GM12875 (cell line): ENCODE measurements at regions not wholly inside any gene's neighbourhood (a gene's known extent, or its start where the extent isn't known, plus 50 kb on each side); places are given as distances from the start of the nearest gene placed in this dataset.
"Not testable (repeated sequence)": the region's sequence is repeated elsewhere in the genome, so short reads cannot be mapped to it uniquely, and the experiment has no call there.

Experiments
- H3K4me3 ChIP-seq: one replicate; pipeline ENCODE4 v1.5.1; 2011; ENCODE audit warnings: low read depth, low read length, control low read depth
- TF ChIP-seq, protein P1 (sequence below): IDR thresholded peaks from 2 replicates; pipeline ENCODE4 v1.5.1; 2011; ENCODE audit warnings: low read depth, mild to moderate bottlenecking, control low read depth, inconsistent platforms, low read length, moderate library complexity, borderline replicate concordance; ENCODE audit not compliant: insufficient read depth

DNA sequence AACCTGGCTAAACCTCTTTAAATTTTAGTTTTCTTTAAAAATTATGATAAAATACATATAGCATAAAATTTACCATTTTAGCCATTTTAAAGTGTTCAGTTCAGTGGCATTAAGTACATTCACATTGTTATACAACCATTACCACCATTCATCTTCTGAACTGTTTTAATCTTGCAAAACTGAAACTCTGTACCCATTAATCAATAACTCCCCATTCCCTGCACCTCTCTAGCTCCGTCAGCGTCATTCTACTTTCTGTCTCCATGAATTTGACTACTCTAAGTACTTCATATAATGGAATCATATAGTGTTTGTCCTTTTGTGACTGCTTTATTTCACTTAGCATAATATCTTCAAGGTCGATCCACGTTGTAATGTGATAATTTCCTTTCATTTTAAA, 75.8 kb upstream of the DDHD1 start:
- H3K4me3 ChIP-seq = no peak overlapping the region
- TF ChIP-seq, protein P1, sequence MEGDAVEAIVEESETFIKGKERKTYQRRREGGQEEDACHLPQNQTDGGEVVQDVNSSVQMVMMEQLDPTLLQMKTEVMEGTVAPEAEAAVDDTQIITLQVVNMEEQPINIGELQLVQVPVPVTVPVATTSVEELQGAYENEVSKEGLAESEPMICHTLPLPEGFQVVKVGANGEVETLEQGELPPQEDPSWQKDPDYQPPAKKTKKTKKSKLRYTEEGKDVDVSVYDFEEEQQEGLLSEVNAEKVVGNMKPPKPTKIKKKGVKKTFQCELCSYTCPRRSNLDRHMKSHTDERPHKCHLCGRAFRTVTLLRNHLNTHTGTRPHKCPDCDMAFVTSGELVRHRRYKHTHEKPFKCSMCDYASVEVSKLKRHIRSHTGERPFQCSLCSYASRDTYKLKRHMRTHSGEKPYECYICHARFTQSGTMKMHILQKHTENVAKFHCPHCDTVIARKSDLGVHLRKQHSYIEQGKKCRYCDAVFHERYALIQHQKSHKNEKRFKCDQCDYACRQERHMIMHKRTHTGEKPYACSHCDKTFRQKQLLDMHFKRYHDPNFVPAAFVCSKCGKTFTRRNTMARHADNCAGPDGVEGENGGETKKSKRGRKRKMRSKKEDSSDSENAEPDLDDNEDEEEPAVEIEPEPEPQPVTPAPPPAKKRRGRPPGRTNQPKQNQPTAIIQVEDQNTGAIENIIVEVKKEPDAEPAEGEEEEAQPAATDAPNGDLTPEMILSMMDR = no peak

DNA sequence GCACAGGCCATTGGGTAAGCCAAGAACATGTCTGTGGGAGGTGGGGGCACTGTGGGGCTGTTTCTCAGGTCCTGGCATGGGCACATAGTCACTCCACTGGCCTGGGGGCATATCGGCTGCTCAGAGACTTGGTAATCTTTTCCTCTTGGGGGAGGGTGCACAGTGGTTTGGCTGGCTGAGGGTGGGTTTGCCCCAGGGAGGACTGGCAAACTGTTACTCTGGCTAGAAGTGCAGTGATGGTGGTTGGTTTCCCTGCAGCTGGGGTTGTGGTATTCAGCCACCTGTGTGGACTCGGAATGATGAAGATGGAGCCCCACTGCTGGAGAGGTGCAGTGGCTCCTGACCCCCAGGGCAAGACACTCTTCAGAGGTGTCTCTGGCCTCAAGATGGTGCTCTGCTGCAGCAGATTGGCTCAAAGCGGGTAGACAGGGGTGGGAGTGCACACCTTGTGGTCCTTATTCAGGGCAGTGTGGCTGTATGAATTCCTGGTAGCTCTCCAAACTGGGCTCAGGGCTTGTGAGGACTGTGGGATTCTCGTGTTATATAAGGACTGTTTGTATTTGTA, 74.1 kb upstream of the DDHD1 start:
- H3K4me3 ChIP-seq = no peak overlapping the region
- TF ChIP-seq, protein P1 = no peak

DNA sequence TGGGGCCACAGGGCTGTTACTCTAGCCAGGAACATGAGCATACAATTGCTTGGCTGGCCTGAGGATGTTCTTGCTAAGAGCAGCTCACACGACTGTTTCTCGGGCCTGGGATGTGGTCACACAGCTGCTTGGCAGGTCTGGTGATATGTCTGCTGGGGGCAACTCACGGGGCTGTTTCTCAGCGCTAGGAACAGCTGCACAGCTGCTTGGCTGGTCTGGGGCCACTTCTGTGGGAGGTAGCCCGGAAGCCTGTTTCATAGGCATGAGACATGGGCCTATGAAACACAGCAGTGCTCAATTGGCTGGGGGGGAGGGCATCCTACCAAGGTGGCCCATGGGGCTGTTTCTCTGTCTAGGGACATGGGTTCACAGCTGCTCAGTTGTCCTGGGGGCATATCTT, 73.4 kb upstream of the DDHD1 start:
- no peak overlapping the region for H3K4me3 ChIP-seq
- TF ChIP-seq, protein P1 = no peak

DNA sequence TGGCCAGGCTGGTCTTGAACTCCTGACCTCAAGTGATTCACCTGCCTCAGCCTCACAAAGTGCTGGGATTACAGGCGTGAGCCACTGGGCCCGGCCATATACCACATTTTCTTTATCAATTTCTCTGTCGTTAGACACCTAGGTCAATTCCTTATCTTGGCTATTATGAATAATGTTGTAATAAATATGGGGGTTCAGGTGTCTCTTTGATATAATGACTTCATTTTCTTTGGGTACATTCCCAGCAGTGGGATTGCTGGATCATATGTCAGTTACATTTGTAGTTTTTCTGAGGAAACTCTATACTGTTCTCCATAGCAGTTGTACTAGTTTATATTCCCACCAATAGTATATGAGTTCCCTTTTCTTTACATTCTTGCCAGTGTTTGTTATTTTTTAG, 67.8 kb upstream of the DDHD1 start:
- no peak overlapping the region for H3K4me3 ChIP-seq
- TF ChIP-seq, protein P1 = no peak

DNA sequence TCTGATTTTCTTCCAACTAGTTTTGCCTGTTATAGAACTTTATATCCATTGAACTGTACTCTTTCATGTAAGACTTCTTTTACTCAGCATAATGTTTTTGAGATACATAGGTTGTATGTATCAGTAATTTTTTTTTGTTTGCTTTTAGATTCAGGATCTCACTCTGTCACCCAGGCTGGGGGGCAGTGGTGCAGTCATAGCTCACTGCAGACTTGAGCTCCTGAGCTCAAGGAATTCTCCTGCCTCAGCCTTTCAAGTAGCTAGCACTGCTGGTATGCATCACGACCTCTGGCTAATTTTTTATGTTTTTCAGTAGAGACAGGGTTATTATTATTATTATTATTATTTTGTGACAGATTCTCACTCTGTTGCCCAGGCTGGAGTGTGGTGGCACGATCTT, 65.0 kb upstream of the DDHD1 start:
- peak overlapping the region; percentile 70 for H3K4me3 ChIP-seq
- TF ChIP-seq, protein P1 = no peak

DNA sequence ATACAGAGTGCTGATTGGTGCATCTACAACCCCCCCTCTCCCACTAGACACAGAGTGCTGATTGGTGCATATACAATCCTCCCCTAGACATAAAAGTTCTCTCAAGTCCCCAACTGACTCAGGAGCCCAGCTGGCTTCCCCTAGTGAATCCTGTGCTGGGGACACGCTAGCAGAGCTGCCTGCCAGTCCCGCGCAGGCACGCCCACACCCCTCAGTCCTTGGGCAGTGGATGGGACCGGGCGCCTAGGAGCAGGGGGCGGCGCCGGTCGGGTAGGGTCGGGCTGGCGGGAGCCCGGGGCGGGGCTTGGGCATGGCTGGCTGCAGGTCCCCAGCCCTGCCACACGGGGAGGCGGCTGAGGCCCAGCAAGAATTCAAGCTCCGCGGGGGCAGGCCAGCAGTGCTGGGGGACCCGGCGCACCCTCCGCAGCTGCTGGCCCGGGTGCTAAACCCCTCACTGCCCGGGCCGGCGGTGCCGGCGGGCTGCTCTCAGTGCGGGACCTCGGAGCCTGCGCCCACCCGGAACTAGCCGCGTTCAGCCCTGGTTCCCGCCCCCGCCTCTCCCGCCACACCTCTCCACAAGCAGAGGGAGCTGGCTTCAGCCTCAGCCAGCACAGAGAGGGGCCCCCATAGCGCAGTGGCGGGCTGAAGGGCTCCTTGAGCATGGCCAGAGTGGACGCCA, 64.3 kb upstream of the DDHD1 start:
- H3K4me3 ChIP-seq = peak overlapping the region; percentile 70
- TF ChIP-seq, protein P1 = peak; percentile 66

DNA sequence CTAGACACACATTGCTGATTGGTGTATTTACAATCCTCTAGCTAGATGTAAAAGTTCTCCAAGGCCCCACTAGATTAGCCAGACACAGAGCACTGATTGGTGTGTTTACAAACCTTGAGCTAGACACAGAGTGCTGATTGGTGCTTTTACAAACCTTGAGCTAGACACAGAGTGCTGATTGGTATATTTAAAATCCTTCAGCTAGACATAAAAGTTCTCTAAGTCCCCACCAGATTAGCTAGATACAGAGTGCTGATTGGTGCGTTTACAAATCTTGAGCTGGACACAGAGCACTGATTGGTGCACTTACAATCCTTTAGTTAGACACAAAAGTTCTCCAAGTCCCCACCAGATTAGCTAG, 63.8 kb upstream of the DDHD1 start:
- H3K4me3 ChIP-seq = not testable (repeated sequence)

DNA sequence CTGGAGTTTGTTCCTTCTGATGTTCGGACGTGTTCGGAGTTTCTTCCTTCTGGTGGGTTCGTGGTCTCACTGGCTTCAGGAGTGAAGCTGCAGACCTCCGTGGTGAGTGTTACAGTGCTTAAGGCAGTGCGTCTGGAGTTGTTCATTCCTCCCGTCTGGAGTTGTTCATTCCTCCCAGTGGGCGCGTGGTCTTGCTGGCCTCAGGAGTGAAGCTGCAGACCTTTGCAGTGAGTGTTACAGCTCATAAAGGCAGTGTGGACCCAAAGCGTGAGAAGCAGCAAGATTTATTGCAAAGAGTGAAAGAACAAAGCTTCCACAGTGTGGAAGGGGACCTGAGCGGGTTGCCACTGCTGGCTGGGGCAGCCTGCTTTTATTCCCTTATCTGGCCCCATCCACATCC, 63.4 kb upstream of the DDHD1 start:
- H3K4me3 ChIP-seq = not testable (repeated sequence)
